GM12878 (cell line): ENCODE measurements at regions not wholly inside any gene's neighbourhood (a gene's known extent, or its start where the extent isn't known, plus 50 kb on each side); places are given as distances from the start of the nearest gene placed in this dataset.

Experiments
- ATAC-seq: fragments of 200-7000 bp; cut with Tn5 transposase; 3 replicates; pipeline ENCODE4 v1.9.1; 2020; ENCODE audit warnings: mild to moderate bottlenecking, moderate library complexity
- BruUV-seq: library from RNA; stranded (reverse); fragments of 400-500 nt; replicated peaks from 2 replicates; lab custom pipeline; 2021; lab: Mats Ljungman, UMichigan
- CTCF ChIA-PET: fragments of 300-600 bp; sonication (Branson Sonifier 250); formaldehyde crosslinking; extraction: SDS; loops from one replicate; lab custom pipeline; 2021; ENCODE audit warnings: inconsistent platforms; lab: Yijun Ruan, JAX
- POLR2A ChIA-PET: fragments of 350-600 bp; formaldehyde crosslinking; extraction: SDS; loops from one replicate; lab custom pipeline; 2021; ENCODE audit warnings: inconsistent platforms; lab: Charles Lee
- RAD21 ChIA-PET: fragments of 300-600 bp; sonication (Branson Sonifier 250); formaldehyde crosslinking; loops from one replicate; lab custom pipeline; 2023; ENCODE audit warnings: antibody characterized with exemption; ENCODE audit not compliant: unreplicated experiment; lab: Charles Lee
- SMC1A ChIA-PET: fragments of 300-600 bp; sonication (Branson Sonifier 250); formaldehyde crosslinking; loops from one replicate; lab custom pipeline; 2023; ENCODE audit not compliant: unreplicated experiment, uncharacterized antibody; lab: Charles Lee
- DNase-seq: peaks from one replicate; pipeline ENCODE4 v3.0.0-alpha.2; 2011; ENCODE audit warnings: low read depth, low spot score
- FAIRE-seq: peaks from 3 replicates; lab custom pipeline; 2011; peaks lifted over from hg19 to GRCh38; lab: Jason Lieb, UNC
- H2AFZ ChIP-seq: 2 replicates; pipeline ENCODE4 v1.6.0; 2011; ENCODE audit warnings: low read depth, low read length, control low read depth; ENCODE audit not compliant: control insufficient read depth
- H3K27ac ChIP-seq: 2 replicates; pipeline ENCODE4 v1.5.1; 2011; ENCODE audit warnings: control low read depth; ENCODE audit not compliant: control insufficient read depth, insufficient read depth
- H3K27me3 ChIP-seq, 2 experiments: replicated peaks in 1 of 2; 2 replicates each; pipeline versions ENCODE4 v1.6.0 to v1.6.1; 2011; ENCODE audit warnings: low read length in 1 of 2; ENCODE audit not compliant: control insufficient read depth in 2 of 2, insufficient read depth in 2 of 2
- H3K36me3 ChIP-seq, 2 experiments: 2 replicates each; pipeline ENCODE4 v1.5.1; 2011; ENCODE audit warnings: low read length in 1 of 2; ENCODE audit not compliant: control insufficient read depth in 2 of 2, insufficient read depth in 2 of 2
- H3K4me1 ChIP-seq: 2 replicates; pipeline ENCODE4 v1.6.1; 2011; ENCODE audit warnings: mild to moderate bottlenecking, low read length, moderate library complexity, mixed read lengths; ENCODE audit not compliant: control insufficient read depth, insufficient read depth
- H3K4me2 ChIP-seq: 2 replicates; pipeline ENCODE4 v1.6.0; 2011; ENCODE audit warnings: control low read depth; ENCODE audit not compliant: control insufficient read depth, insufficient read depth
- H3K4me3 ChIP-seq: fragments of 200-600 bp; sonication (generic); 2 replicates; pipeline ENCODE4 v1.5.1; 2016
- H3K79me2 ChIP-seq: 2 replicates; pipeline ENCODE4 v1.6.0; 2011; ENCODE audit warnings: low read length; ENCODE audit not compliant: control insufficient read depth, insufficient read depth
- H3K9ac ChIP-seq: 2 replicates; pipeline ENCODE4 v1.8.0; 2011; ENCODE audit warnings: low read length, control low read depth, mixed read lengths; ENCODE audit not compliant: control insufficient read depth, insufficient read depth
- H3K9me3 ChIP-seq: replicated peaks from 3 replicates; pipeline ENCODE4 v1.5.1; 2011; ENCODE audit warnings: mild to moderate bottlenecking, low read length; ENCODE audit not compliant: control insufficient read depth, insufficient read depth
- H4K20me1 ChIP-seq: 2 replicates; pipeline ENCODE4 v1.6.0; 2011; ENCODE audit not compliant: control insufficient read depth, insufficient read depth
- ASH2L ChIP-seq: fragments of 300-600, 200-600 bp; sonication (generic); IDR thresholded peaks from 2 replicates; pipeline ENCODE4 v1.6.1; 2017; ENCODE audit warnings: low read depth, mild to moderate bottlenecking, borderline replicate concordance
- BACH1 ChIP-seq: fragments of 450-650 bp; IDR thresholded peaks from 2 replicates; pipeline ENCODE4 v1.6.1; 2017; ENCODE audit warnings: mild to moderate bottlenecking, borderline replicate concordance
- NR2C2 ChIP-seq: IDR thresholded peaks from 2 replicates; pipeline ENCODE4 v1.6.1; 2011; ENCODE audit warnings: borderline replicate concordance, low read depth; ENCODE audit not compliant: control insufficient read depth, insufficient read length
- PAX5 ChIP-seq: IDR thresholded peaks from 2 replicates; pipeline ENCODE4 v1.6.1; 2011; ENCODE audit warnings: low read depth, low read length, borderline replicate concordance
- RELA ChIP-seq: fragments of 450-650 bp; IDR thresholded peaks from 2 replicates; pipeline ENCODE4 v1.8.0; 2014; ENCODE audit warnings: borderline replicate concordance; ENCODE audit not compliant: partially characterized antibody
- RUNX3 ChIP-seq: IDR thresholded peaks from 2 replicates; pipeline ENCODE4 v1.6.1; 2012; ENCODE audit warnings: low read length, inconsistent platforms
- TCF3 ChIP-seq: IDR thresholded peaks from 2 replicates; pipeline ENCODE4 v1.6.1; 2012; ENCODE audit warnings: low read depth, mild to moderate bottlenecking, low read length, borderline replicate concordance; ENCODE audit not compliant: insufficient read depth
- ZNF622 ChIP-seq: fragments of 450-650 bp; IDR thresholded peaks from 2 replicates; pipeline ENCODE4 v1.6.1; 2017; ENCODE audit warnings: mild to moderate bottlenecking, inconsistent platforms
- WGBS: methylation state at CpG from one replicate; pipeline ENCODE4 v1.1.6; 2016; ENCODE audit warnings: low lambda C conversion rate; ENCODE audit not compliant: insufficient replicate concordance, insufficient coverage; ENCODE audit errors: missing lambda C conversion rate; 5-methylcytosine and 5-hydroxymethylcytosine counted together
- in situ Hi-C: fragments of 300-500 bp; cut with MboI; formaldehyde crosslinking; loops from 9 replicates; pipeline ENCODE4 v1.14.3; 2018; ENCODE audit warnings: mixed read lengths
- intact Hi-C: fragments of 100-400 bp; cut with micrococcal nuclease; formaldehyde crosslinking; loops from one replicate; pipeline ENCODE4 v1.14.2; 2022; ENCODE audit not compliant: unreplicated experiment
- TF ChIP-seq, protein P1 (sequence below): IDR thresholded peaks from 2 replicates; pipeline ENCODE4 v1.6.1; 2012; ENCODE audit warnings: improper control_type of control experiment, low read depth, low read length; ENCODE audit not compliant: insufficient replicate concordance
- TF ChIP-seq, protein P2 (sequence below): fragments of 150-350 bp; IDR thresholded peaks from 2 replicates; pipeline ENCODE4 v1.6.1; 2014; ENCODE audit warnings: mild to moderate bottlenecking, low read depth, low read length
- TF ChIP-seq, protein P3 (sequence below): IDR thresholded peaks from 2 replicates; pipeline ENCODE4 v1.6.1; 2011; ENCODE audit warnings: low read depth, mild to moderate bottlenecking, low read length, moderate library complexity, borderline replicate concordance; ENCODE audit errors: extremely low read depth

DNA sequence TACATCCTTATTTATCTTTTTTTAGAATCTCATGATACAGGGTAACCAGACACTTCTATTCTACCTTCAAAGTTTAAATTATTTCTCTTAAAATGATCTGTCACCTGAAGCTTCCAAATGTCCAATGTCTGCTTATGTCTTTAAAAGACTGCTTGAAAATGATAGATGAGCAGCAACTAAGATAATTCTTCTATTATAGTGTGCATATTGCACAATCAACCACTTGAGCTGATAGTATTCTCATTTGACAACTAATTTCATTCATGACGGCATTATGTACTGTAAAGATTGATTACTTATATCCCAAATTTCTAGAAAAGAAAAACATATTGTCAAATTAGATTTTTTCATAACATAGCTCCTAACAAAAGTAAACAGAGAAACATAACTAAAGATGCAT, 1478.2 kb upstream of the MIR17HG start:
- Histone ChIP-seq H3K4me1 (no peaks in the 10 kb centered on the region), H3K4me3 (no peak overlapping the region), H2AFZ (no peak overlapping the region), H3K9ac (no peak overlapping the region), H3K9me3 (no peaks in the 10 kb centered on the region)
- RAD21 ChIA-PET, result no interaction called here
- CTCF ChIA-PET, result interaction anchor here (0.5 kb wide), 1 partner anchor 10 kb away, joined by 3 read pairs; no protein-coding TSS in a partner anchor
- SMC1A ChIA-PET, result no interaction called here
- TF ChIP-seq RUNX3 (no peak), ASH2L (no peak), NR2C2 (no peak), ZNF622 (no peak), TCF3 (no peak), BACH1 (no peak), RELA (no peak), PAX5 (no peak)
- TF ChIP-seq, protein P1, sequence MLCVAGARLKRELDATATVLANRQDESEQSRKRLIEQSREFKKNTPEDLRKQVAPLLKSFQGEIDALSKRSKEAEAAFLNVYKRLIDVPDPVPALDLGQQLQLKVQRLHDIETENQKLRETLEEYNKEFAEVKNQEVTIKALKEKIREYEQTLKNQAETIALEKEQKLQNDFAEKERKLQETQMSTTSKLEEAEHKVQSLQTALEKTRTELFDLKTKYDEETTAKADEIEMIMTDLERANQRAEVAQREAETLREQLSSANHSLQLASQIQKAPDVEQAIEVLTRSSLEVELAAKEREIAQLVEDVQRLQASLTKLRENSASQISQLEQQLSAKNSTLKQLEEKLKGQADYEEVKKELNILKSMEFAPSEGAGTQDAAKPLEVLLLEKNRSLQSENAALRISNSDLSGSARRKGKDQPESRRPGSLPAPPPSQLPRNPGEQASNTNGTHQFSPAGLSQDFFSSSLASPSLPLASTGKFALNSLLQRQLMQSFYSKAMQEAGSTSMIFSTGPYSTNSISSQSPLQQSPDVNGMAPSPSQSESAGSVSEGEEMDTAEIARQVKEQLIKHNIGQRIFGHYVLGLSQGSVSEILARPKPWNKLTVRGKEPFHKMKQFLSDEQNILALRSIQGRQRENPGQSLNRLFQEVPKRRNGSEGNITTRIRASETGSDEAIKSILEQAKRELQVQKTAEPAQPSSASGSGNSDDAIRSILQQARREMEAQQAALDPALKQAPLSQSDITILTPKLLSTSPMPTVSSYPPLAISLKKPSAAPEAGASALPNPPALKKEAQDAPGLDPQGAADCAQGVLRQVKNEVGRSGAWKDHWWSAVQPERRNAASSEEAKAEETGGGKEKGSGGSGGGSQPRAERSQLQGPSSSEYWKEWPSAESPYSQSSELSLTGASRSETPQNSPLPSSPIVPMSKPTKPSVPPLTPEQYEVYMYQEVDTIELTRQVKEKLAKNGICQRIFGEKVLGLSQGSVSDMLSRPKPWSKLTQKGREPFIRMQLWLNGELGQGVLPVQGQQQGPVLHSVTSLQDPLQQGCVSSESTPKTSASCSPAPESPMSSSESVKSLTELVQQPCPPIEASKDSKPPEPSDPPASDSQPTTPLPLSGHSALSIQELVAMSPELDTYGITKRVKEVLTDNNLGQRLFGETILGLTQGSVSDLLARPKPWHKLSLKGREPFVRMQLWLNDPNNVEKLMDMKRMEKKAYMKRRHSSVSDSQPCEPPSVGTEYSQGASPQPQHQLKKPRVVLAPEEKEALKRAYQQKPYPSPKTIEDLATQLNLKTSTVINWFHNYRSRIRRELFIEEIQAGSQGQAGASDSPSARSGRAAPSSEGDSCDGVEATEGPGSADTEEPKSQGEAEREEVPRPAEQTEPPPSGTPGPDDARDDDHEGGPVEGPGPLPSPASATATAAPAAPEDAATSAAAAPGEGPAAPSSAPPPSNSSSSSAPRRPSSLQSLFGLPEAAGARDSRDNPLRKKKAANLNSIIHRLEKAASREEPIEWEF, result no peak
- TF ChIP-seq, protein P2, sequence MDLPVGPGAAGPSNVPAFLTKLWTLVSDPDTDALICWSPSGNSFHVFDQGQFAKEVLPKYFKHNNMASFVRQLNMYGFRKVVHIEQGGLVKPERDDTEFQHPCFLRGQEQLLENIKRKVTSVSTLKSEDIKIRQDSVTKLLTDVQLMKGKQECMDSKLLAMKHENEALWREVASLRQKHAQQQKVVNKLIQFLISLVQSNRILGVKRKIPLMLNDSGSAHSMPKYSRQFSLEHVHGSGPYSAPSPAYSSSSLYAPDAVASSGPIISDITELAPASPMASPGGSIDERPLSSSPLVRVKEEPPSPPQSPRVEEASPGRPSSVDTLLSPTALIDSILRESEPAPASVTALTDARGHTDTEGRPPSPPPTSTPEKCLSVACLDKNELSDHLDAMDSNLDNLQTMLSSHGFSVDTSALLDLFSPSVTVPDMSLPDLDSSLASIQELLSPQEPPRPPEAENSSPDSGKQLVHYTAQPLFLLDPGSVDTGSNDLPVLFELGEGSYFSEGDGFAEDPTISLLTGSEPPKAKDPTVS, result no peak
- TF ChIP-seq, protein P3, sequence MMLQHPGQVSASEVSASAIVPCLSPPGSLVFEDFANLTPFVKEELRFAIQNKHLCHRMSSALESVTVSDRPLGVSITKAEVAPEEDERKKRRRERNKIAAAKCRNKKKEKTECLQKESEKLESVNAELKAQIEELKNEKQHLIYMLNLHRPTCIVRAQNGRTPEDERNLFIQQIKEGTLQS, result no peak
- TF ChIP-seq, all 136 proteins: peak for 0
- Histone ChIP-seq H3K4me2 (no peak overlapping the region), H3K36me3 (no peaks in the 10 kb centered on the region), H3K79me2 (no peaks in the 10 kb centered on the region), H3K27me3 (no peaks in the 10 kb centered on the region), H3K27ac (no peak overlapping the region), H4K20me1 (no peaks in the 10 kb centered on the region)
- ATAC-seq, result no peak
- POLR2A ChIA-PET, result no interaction called here
- DNase-seq, result no peak
- BruUV-seq, result no TSS peak
- intact Hi-C loops, result no loop called here
- in situ Hi-C loops, result no loop called here
- no peak for FAIRE-seq
- WGBS, result 55% methylated on average over 1 of the region's 1 CpG
